GM12878 (cell line): ENCODE measurements at regions not wholly inside any gene's neighbourhood (a gene's known extent, or its start where the extent isn't known, plus 50 kb on each side); places are given as distances from the start of the nearest gene placed in this dataset.

Source experiments
- ATAC-seq: fragments of 200-7000 bp; cut with Tn5 transposase; 3 replicates; pipeline ENCODE4 v1.9.1; 2020; ENCODE audit warnings: mild to moderate bottlenecking, moderate library complexity
- BruUV-seq: library from RNA; stranded (reverse); fragments of 400-500 nt; replicated peaks from 2 replicates; lab custom pipeline; 2021; lab: Mats Ljungman, UMichigan
- CTCF ChIA-PET: fragments of 300-600 bp; sonication (Branson Sonifier 250); formaldehyde crosslinking; extraction: SDS; loops from one replicate; lab custom pipeline; 2021; ENCODE audit warnings: inconsistent platforms; lab: Yijun Ruan, JAX
- POLR2A ChIA-PET: fragments of 350-600 bp; formaldehyde crosslinking; extraction: SDS; loops from one replicate; lab custom pipeline; 2021; ENCODE audit warnings: inconsistent platforms; lab: Charles Lee
- RAD21 ChIA-PET: fragments of 300-600 bp; sonication (Branson Sonifier 250); formaldehyde crosslinking; loops from one replicate; lab custom pipeline; 2023; ENCODE audit warnings: antibody characterized with exemption; ENCODE audit not compliant: unreplicated experiment; lab: Charles Lee
- SMC1A ChIA-PET: fragments of 300-600 bp; sonication (Branson Sonifier 250); formaldehyde crosslinking; loops from one replicate; lab custom pipeline; 2023; ENCODE audit not compliant: unreplicated experiment, uncharacterized antibody; lab: Charles Lee
- DNase-seq: peaks from one replicate; pipeline ENCODE4 v3.0.0-alpha.2; 2011; ENCODE audit warnings: low read depth, low spot score
- FAIRE-seq: peaks from 3 replicates; lab custom pipeline; 2011; peaks lifted over from hg19 to GRCh38; lab: Jason Lieb, UNC
- H2AFZ ChIP-seq: 2 replicates; pipeline ENCODE4 v1.6.0; 2011; ENCODE audit warnings: low read depth, low read length, control low read depth; ENCODE audit not compliant: control insufficient read depth
- H3K27ac ChIP-seq: 2 replicates; pipeline ENCODE4 v1.5.1; 2011; ENCODE audit warnings: control low read depth; ENCODE audit not compliant: control insufficient read depth, insufficient read depth
- H3K27me3 ChIP-seq, 2 experiments: replicated peaks in 1 of 2; 2 replicates each; pipeline versions ENCODE4 v1.6.0 to v1.6.1; 2011; ENCODE audit warnings: low read length in 1 of 2; ENCODE audit not compliant: control insufficient read depth in 2 of 2, insufficient read depth in 2 of 2
- H3K36me3 ChIP-seq, 2 experiments: 2 replicates each; pipeline ENCODE4 v1.5.1; 2011; ENCODE audit warnings: low read length in 1 of 2; ENCODE audit not compliant: control insufficient read depth in 2 of 2, insufficient read depth in 2 of 2
- H3K4me1 ChIP-seq: 2 replicates; pipeline ENCODE4 v1.6.1; 2011; ENCODE audit warnings: mild to moderate bottlenecking, low read length, moderate library complexity, mixed read lengths; ENCODE audit not compliant: control insufficient read depth, insufficient read depth
- H3K4me2 ChIP-seq: 2 replicates; pipeline ENCODE4 v1.6.0; 2011; ENCODE audit warnings: control low read depth; ENCODE audit not compliant: control insufficient read depth, insufficient read depth
- H3K4me3 ChIP-seq: fragments of 200-600 bp; sonication (generic); 2 replicates; pipeline ENCODE4 v1.5.1; 2016
- H3K79me2 ChIP-seq: 2 replicates; pipeline ENCODE4 v1.6.0; 2011; ENCODE audit warnings: low read length; ENCODE audit not compliant: control insufficient read depth, insufficient read depth
- H3K9ac ChIP-seq: 2 replicates; pipeline ENCODE4 v1.8.0; 2011; ENCODE audit warnings: low read length, control low read depth, mixed read lengths; ENCODE audit not compliant: control insufficient read depth, insufficient read depth
- H3K9me3 ChIP-seq: replicated peaks from 3 replicates; pipeline ENCODE4 v1.5.1; 2011; ENCODE audit warnings: mild to moderate bottlenecking, low read length; ENCODE audit not compliant: control insufficient read depth, insufficient read depth
- H4K20me1 ChIP-seq: 2 replicates; pipeline ENCODE4 v1.6.0; 2011; ENCODE audit not compliant: control insufficient read depth, insufficient read depth
- CBFB ChIP-seq: IDR thresholded peaks from 2 replicates; pipeline ENCODE4 v1.6.1; 2016; ENCODE audit warnings: antibody characterized with exemption, low read depth
- CREM ChIP-seq: IDR thresholded peaks from 2 replicates; pipeline ENCODE4 v1.6.1; 2014; ENCODE audit warnings: antibody characterized with exemption, low read depth
- MTA3 ChIP-seq: IDR thresholded peaks from 2 replicates; pipeline ENCODE4 v1.6.1; 2012; ENCODE audit warnings: low read length, inconsistent platforms, borderline replicate concordance
- MXI1 ChIP-seq: fragments of 150-350 bp; IDR thresholded peaks from 2 replicates; pipeline ENCODE4 v1.6.1; 2011; ENCODE audit warnings: low read depth, mild to moderate bottlenecking, inconsistent platforms, low read length, improper control_type of control experiment
- NR2C2 ChIP-seq: IDR thresholded peaks from 2 replicates; pipeline ENCODE4 v1.6.1; 2011; ENCODE audit warnings: borderline replicate concordance, low read depth; ENCODE audit not compliant: control insufficient read depth, insufficient read length
- RELA ChIP-seq: fragments of 450-650 bp; IDR thresholded peaks from 2 replicates; pipeline ENCODE4 v1.8.0; 2014; ENCODE audit warnings: borderline replicate concordance; ENCODE audit not compliant: partially characterized antibody
- RFX5 ChIP-seq: IDR thresholded peaks from 2 replicates; pipeline ENCODE4 v1.6.1; 2011; ENCODE audit warnings: low read depth, low read length, improper control_type of control experiment
- TBL1XR1 ChIP-seq: IDR thresholded peaks from 2 replicates; pipeline ENCODE4 v1.6.1; 2012; ENCODE audit warnings: low read depth, low read length, improper control_type of control experiment
- TCF7 ChIP-seq: IDR thresholded peaks from 2 replicates; pipeline ENCODE4 v1.6.1; 2014; ENCODE audit warnings: antibody characterized with exemption, borderline replicate concordance
- ZNF687 ChIP-seq: fragments of 450-650 bp; IDR thresholded peaks from 2 replicates; pipeline ENCODE4 v1.6.1; 2017; ENCODE audit warnings: mild to moderate bottlenecking, moderate library complexity
- ZZZ3 ChIP-seq: IDR thresholded peaks from 2 replicates; pipeline ENCODE4 v1.6.1; 2011; ENCODE audit warnings: low read depth; ENCODE audit not compliant: control insufficient read depth, insufficient read length
- WGBS: methylation state at CpG from one replicate; pipeline ENCODE4 v1.1.6; 2016; ENCODE audit warnings: low lambda C conversion rate; ENCODE audit not compliant: insufficient replicate concordance, insufficient coverage; ENCODE audit errors: missing lambda C conversion rate; 5-methylcytosine and 5-hydroxymethylcytosine counted together
- in situ Hi-C: fragments of 300-500 bp; cut with MboI; formaldehyde crosslinking; loops from 9 replicates; pipeline ENCODE4 v1.14.3; 2018; ENCODE audit warnings: mixed read lengths
- intact Hi-C: fragments of 100-400 bp; cut with micrococcal nuclease; formaldehyde crosslinking; loops from one replicate; pipeline ENCODE4 v1.14.2; 2022; ENCODE audit not compliant: unreplicated experiment
- TF ChIP-seq, protein P1 (sequence below): fragments of 450-650 bp; formaldehyde crosslinking; IDR thresholded peaks from 2 replicates; pipeline ENCODE4 v1.5.0; 2022; ENCODE audit warnings: mild to moderate bottlenecking, missing genetic modification characterization

DNA sequence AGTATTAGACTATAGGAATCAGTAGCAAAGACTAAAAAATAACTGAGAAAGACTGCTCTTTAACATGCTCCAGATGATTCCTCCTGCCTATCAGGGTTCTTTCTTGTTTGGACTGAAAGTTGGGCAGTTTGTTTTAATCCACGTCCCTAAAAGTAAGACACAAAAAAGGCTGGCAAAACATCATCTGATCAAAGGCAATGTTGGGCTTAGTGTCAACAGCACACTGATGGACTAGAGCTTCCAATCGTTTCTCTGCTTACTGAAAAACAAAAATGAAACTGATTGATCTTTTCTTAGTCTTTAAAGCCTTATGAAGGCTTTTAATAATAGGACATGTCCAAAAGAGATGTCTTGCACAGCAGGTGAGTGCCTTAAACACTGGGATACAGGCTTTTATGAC is 1567.9 kb upstream of the PRR20A start:
- WGBS = 0% methylated on average over 2 of the region's 2 CpGs
- Histone ChIP-seq H3K4me2 (no peak overlapping the region), H3K27ac (no peak overlapping the region), H3K4me3 (no peak overlapping the region), H3K36me3 (no peaks in the 10 kb centered on the region), H3K4me1 (no peaks in the 10 kb centered on the region), H4K20me1 (no peaks in the 10 kb centered on the region), H3K27me3 (no peaks in the 10 kb centered on the region), H3K9me3 (no peaks in the 10 kb centered on the region)
- intact Hi-C loops (no loop called here), in situ Hi-C loops (no loop called here)
- RAD21 ChIA-PET = no interaction called here
- DNase-seq (no peak), ATAC-seq (no peak)
- no TSS peak for BruUV-seq
- CTCF ChIA-PET = no interaction called here
- no peak for TF ChIP-seq ZZZ3
- TF ChIP-seq ZNF687 = no peak
- TF ChIP-seq CBFB = no peak
- TF ChIP-seq, protein P1, sequence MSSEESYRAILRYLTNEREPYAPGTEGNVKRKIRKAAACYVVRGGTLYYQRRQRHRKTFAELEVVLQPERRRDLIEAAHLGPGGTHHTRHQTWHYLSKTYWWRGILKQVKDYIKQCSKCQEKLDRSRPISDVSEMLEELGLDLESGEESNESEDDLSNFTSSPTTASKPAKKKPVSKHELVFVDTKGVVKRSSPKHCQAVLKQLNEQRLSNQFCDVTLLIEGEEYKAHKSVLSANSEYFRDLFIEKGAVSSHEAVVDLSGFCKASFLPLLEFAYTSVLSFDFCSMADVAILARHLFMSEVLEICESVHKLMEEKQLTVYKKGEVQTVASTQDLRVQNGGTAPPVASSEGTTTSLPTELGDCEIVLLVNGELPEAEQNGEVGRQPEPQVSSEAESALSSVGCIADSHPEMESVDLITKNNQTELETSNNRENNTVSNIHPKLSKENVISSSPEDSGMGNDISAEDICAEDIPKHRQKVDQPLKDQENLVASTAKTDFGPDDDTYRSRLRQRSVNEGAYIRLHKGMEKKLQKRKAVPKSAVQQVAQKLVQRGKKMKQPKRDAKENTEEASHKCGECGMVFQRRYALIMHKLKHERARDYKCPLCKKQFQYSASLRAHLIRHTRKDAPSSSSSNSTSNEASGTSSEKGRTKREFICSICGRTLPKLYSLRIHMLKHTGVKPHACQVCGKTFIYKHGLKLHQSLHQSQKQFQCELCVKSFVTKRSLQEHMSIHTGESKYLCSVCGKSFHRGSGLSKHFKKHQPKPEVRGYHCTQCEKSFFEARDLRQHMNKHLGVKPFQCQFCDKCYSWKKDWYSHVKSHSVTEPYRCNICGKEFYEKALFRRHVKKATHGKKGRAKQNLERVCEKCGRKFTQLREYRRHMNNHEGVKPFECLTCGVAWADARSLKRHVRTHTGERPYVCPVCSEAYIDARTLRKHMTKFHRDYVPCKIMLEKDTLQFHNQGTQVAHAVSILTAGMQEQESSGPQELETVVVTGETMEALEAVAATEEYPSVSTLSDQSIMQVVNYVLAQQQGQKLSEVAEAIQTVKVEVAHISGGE = no peak
- TF ChIP-seq NR2C2 = no peak
- TF ChIP-seq MTA3 = no peak
- no peak for TF ChIP-seq TBL1XR1
- TF ChIP-seq TCF7 = no peak
- TF ChIP-seq CREM = no peak
- TF ChIP-seq MXI1 = no peak
- TF ChIP-seq RFX5 = no peak
- no peak for TF ChIP-seq RELA
- TF ChIP-seq, all 136 proteins: peak for 0
- H2AFZ ChIP-seq = no peak overlapping the region
- H3K9ac ChIP-seq = no peak overlapping the region
- ChIA-PET POLR2A (no interaction called here), SMC1A (no interaction called here)
- no peaks in the 10 kb centered on the region for H3K79me2 ChIP-seq
- FAIRE-seq = no peak
